ENCODE measurements at regions not wholly inside any gene's neighbourhood (a gene's known extent, or its start where the extent isn't known, plus 50 kb on each side); places are given as distances from the start of the nearest gene placed in this dataset.

DNA sequence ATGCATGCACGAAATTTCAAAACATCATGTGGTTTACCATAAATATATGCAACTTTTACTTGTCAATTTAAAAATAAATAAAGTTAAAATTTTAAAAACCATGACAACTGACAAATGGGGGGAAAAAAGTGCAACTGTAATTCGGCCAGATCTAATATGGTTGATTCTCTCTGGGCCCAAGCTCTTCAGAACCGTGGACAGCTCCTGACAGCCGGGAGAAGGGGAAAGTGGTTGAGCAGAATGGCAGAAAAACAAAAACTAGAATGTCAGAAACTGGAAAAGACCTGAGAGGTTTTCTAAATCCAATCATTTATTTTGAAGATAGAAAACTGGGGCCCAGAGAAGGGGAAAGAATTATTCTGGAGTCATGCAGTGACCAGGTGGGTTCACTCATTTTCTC lies 126.6 kb downstream of the TMEM132E start:
- Histone ChIP-seq H2AK5ac (ENCODE audit: low read length) (no peak overlapping the region), H3K36me3 (ENCODE audit: control insufficient read depth in 1 of 2, insufficient read depth in 2 of 2, low read length in 2 of 2) (no peaks in the 10 kb centered on the region), H3K9me3 (ENCODE audit: insufficient read depth, low read depth, low read length) (no peaks in the 10 kb centered on the region), H2AFZ (ENCODE audit: insufficient read depth, low read length, poor library complexity) (no peak overlapping the region), H3K4ac (ENCODE audit: low read depth, low read length) (no peak overlapping the region), H2BK5ac (ENCODE audit: low read depth, low read length, poor library complexity) (no peak overlapping the region), H4K12ac (ENCODE audit: low read depth, low read length) (no peak overlapping the region), H3K23ac (ENCODE audit: low read length) (no peak overlapping the region), H4K91ac (ENCODE audit: low read depth, low read length) (no peak overlapping the region), H2BK12ac (ENCODE audit: low read length) (no peak overlapping the region), H4K8ac (ENCODE audit: low read depth, low read length) (no peak overlapping the region), H3K4me1 (ENCODE audit: control insufficient read depth in 1 of 2, insufficient read depth in 2 of 2, low read length in 2 of 2) (no peaks in the 10 kb centered on the region), H3K14ac (ENCODE audit: low read length) (no peak overlapping the region), H3K27ac (ENCODE audit: low read depth, low read length) (no peak overlapping the region), H3K79me1 (ENCODE audit: low read length) (no peaks in the 10 kb centered on the region), H3K4me3 (ENCODE audit: low read depth, low read length) (no peak overlapping the region), H2BK120ac (ENCODE audit: insufficient read depth, low read length, poor library complexity) (no peak overlapping the region), H3K27me3 (ENCODE audit: insufficient read depth, low read length) (no peaks in the 10 kb centered on the region), H3K9ac (ENCODE audit: low read length) (no peak overlapping the region), H3K18ac (ENCODE audit: low read length) (no peak overlapping the region), H3K79me2 (ENCODE audit: control insufficient read depth, insufficient read depth, low read length, poor library complexity) (no peaks in the 10 kb centered on the region), H3K4me2 (ENCODE audit: low read length) (no peak overlapping the region)
- WGBS (ENCODE audit: extremely low coverage, insufficient coverage, insufficient read length) = no CpG with 5 or more reads among the region's 4 CpGs
- DNase-seq = peak in 1 of 2 donors; percentile 64

- H2AK5ac ChIP-seq (ENCODE audit: low read length) = no peak overlapping the region
- no peak overlapping the region for H3K23ac ChIP-seq (ENCODE audit: low read length)
- no peak overlapping the region for H3K18ac ChIP-seq (ENCODE audit: low read length)
- peak; percentile 14 to 66 for DNase-seq
- WGBS (ENCODE audit: extremely low coverage, insufficient coverage, insufficient read length) = no CpG with 5 or more reads among the region's 3 CpGs
- no peaks in the 10 kb centered on the region for H3K4me1 ChIP-seq (ENCODE audit: control insufficient read depth in 1 of 2, insufficient read depth in 2 of 2, low read length in 2 of 2)
- H2BK5ac ChIP-seq (ENCODE audit: low read depth, low read length, poor library complexity) = no peak overlapping the region
- no peak overlapping the region for H3K4me2 ChIP-seq (ENCODE audit: low read length)
- no peak overlapping the region for H2BK120ac ChIP-seq (ENCODE audit: insufficient read depth, low read length, poor library complexity)
- H4K91ac ChIP-seq (ENCODE audit: low read depth, low read length) = no peak overlapping the region
- no peak overlapping the region for H3K4ac ChIP-seq (ENCODE audit: low read depth, low read length)
- H3K36me3 ChIP-seq (ENCODE audit: control insufficient read depth in 1 of 2, insufficient read depth in 2 of 2, low read length in 2 of 2) = no peaks in the 10 kb centered on the region
- H3K9ac ChIP-seq (ENCODE audit: low read length) = no peak overlapping the region
- no peak overlapping the region for H3K4me3 ChIP-seq (ENCODE audit: low read depth, low read length)
- no peak overlapping the region for H4K8ac ChIP-seq (ENCODE audit: low read depth, low read length)
- no peak overlapping the region for H3K14ac ChIP-seq (ENCODE audit: low read length)
- no peak overlapping the region for H4K12ac ChIP-seq (ENCODE audit: low read depth, low read length)
- no peaks in the 10 kb centered on the region for H3K9me3 ChIP-seq (ENCODE audit: insufficient read depth, low read depth, low read length)
- H3K79me1 ChIP-seq (ENCODE audit: low read length) = no peaks in the 10 kb centered on the region
- no peak overlapping the region for H3K27ac ChIP-seq (ENCODE audit: low read depth, low read length)
- H3K27me3 ChIP-seq (ENCODE audit: insufficient read depth, low read length) = no peaks in the 10 kb centered on the region
- H2AFZ ChIP-seq (ENCODE audit: insufficient read depth, low read length, poor library complexity) = no peak overlapping the region
- H3K79me2 ChIP-seq (ENCODE audit: control insufficient read depth, insufficient read depth, low read length, poor library complexity) = no peaks in the 10 kb centered on the region
- H2BK12ac ChIP-seq (ENCODE audit: low read length) = no peak overlapping the region
Measured at GRCh38 chr17:34703533-34703932, 124.2 kb downstream of the TMEM132E start.

- H3K4me3 ChIP-seq (ENCODE audit: low read depth, low read length) = no peak overlapping the region
- no peak overlapping the region for H2AK5ac ChIP-seq (ENCODE audit: low read length)
- H2BK12ac ChIP-seq (ENCODE audit: low read length) = no peak overlapping the region
- no peak overlapping the region for H2BK5ac ChIP-seq (ENCODE audit: low read depth, low read length, poor library complexity)
- H3K79me1 ChIP-seq (ENCODE audit: low read length) = no peaks in the 10 kb centered on the region
- H3K18ac ChIP-seq (ENCODE audit: low read length) = no peak overlapping the region
- H3K4ac ChIP-seq (ENCODE audit: low read depth, low read length) = no peak overlapping the region
- no peak overlapping the region for H3K27ac ChIP-seq (ENCODE audit: low read depth, low read length)
- no peak overlapping the region for H3K9ac ChIP-seq (ENCODE audit: low read length)
- WGBS (ENCODE audit: extremely low coverage, insufficient coverage, insufficient read length) = no CpG with 5 or more reads among the region's 4 CpGs
- DNase-seq = no peak
- H3K14ac ChIP-seq (ENCODE audit: low read length) = no peak overlapping the region
- H4K12ac ChIP-seq (ENCODE audit: low read depth, low read length) = no peak overlapping the region
- H3K23ac ChIP-seq (ENCODE audit: low read length) = no peak overlapping the region
- no peaks in the 10 kb centered on the region for H3K4me1 ChIP-seq (ENCODE audit: control insufficient read depth in 1 of 2, insufficient read depth in 2 of 2, low read length in 2 of 2)
- no peak overlapping the region for H2AFZ ChIP-seq (ENCODE audit: insufficient read depth, low read length, poor library complexity)
- no peaks in the 10 kb centered on the region for H3K9me3 ChIP-seq (ENCODE audit: insufficient read depth, low read depth, low read length)
- H4K91ac ChIP-seq (ENCODE audit: low read depth, low read length) = no peak overlapping the region
- H3K36me3 ChIP-seq (ENCODE audit: control insufficient read depth in 1 of 2, insufficient read depth in 2 of 2, low read length in 2 of 2) = no peaks in the 10 kb centered on the region
- H2BK120ac ChIP-seq (ENCODE audit: insufficient read depth, low read length, poor library complexity) = no peak overlapping the region
- no peaks in the 10 kb centered on the region for H3K79me2 ChIP-seq (ENCODE audit: control insufficient read depth, insufficient read depth, low read length, poor library complexity)
- H3K27me3 ChIP-seq (ENCODE audit: insufficient read depth, low read length) = no peaks in the 10 kb centered on the region
- no peak overlapping the region for H3K4me2 ChIP-seq (ENCODE audit: low read length)
- no peak overlapping the region for H4K8ac ChIP-seq (ENCODE audit: low read depth, low read length)
Measured at GRCh38 chr17:34699181-34699580, 119.8 kb downstream of the TMEM132E start.

GRCh38 chr17:34692920-34693319 lies 113.5 kb downstream of the TMEM132E start:
- no peak overlapping the region for H3K4me2 ChIP-seq (ENCODE audit: low read length)
- H3K27me3 ChIP-seq (ENCODE audit: insufficient read depth, low read length) = peaks cover 2% of the 10 kb centered on the region
- no peak overlapping the region for H4K12ac ChIP-seq (ENCODE audit: low read depth, low read length)
- H3K79me1 ChIP-seq (ENCODE audit: low read length) = no peaks in the 10 kb centered on the region
- H3K4me3 ChIP-seq (ENCODE audit: low read depth, low read length) = no peak overlapping the region
- H3K23ac ChIP-seq (ENCODE audit: low read length) = no peak overlapping the region
- peak in 1 of 2 donors; percentile 68 for DNase-seq
- H3K4me1 ChIP-seq (ENCODE audit: control insufficient read depth in 1 of 2, insufficient read depth in 2 of 2, low read length in 2 of 2) = no peaks in the 10 kb centered on the region
- no peaks in the 10 kb centered on the region for H3K9me3 ChIP-seq (ENCODE audit: insufficient read depth, low read depth, low read length)
- no peak overlapping the region for H3K9ac ChIP-seq (ENCODE audit: low read length)
- H2BK120ac ChIP-seq (ENCODE audit: insufficient read depth, low read length, poor library complexity) = no peak overlapping the region
- H4K91ac ChIP-seq (ENCODE audit: low read depth, low read length) = no peak overlapping the region
- no peak overlapping the region for H2AFZ ChIP-seq (ENCODE audit: insufficient read depth, low read length, poor library complexity)
- WGBS (ENCODE audit: extremely low coverage, insufficient coverage, insufficient read length) = no CpG with 5 or more reads among the region's 1 CpG
- no peaks in the 10 kb centered on the region for H3K79me2 ChIP-seq (ENCODE audit: control insufficient read depth, insufficient read depth, low read length, poor library complexity)
- no peak overlapping the region for H2AK5ac ChIP-seq (ENCODE audit: low read length)
- H3K4ac ChIP-seq (ENCODE audit: low read depth, low read length) = no peak overlapping the region
- H3K27ac ChIP-seq (ENCODE audit: low read depth, low read length) = no peak overlapping the region
- H3K14ac ChIP-seq (ENCODE audit: low read length) = no peak overlapping the region
- no peak overlapping the region for H3K18ac ChIP-seq (ENCODE audit: low read length)
- H2BK5ac ChIP-seq (ENCODE audit: low read depth, low read length, poor library complexity) = no peak overlapping the region
- H4K8ac ChIP-seq (ENCODE audit: low read depth, low read length) = no peak overlapping the region
- H3K36me3 ChIP-seq (ENCODE audit: control insufficient read depth in 1 of 2, insufficient read depth in 2 of 2, low read length in 2 of 2) = no peaks in the 10 kb centered on the region
- no peak overlapping the region for H2BK12ac ChIP-seq (ENCODE audit: low read length)

Measured in trophoblast cell (in vitro differentiated cells and primary cell).